Liver (tissue), 7 donors: ENCODE measurements at regions not wholly inside any gene's neighbourhood (a gene's known extent, or its start where the extent isn't known, plus 50 kb on each side); places are given as distances from the start of the nearest gene placed in this dataset.
A peak's percentile ranks its signal among the peaks of the same experiment; 100 is the strongest.

Experiments
- DNase-seq: peaks from one replicate; pipeline ENCODE4 v3.0.0-alpha.2; 2017; ENCODE audit warnings: low spot score
- H3K27ac ChIP-seq, 2 donors: one replicate each; pipeline ENCODE4 v1.7.0; 2013; ENCODE audit warnings: inconsistent platforms in 2 of 2, low read length in 2 of 2, control low read depth in 1 of 2, low read depth in 1 of 2, mild to moderate bottlenecking in 1 of 2
- H3K27me3 ChIP-seq, 4 donors: one replicate each; pipeline versions ENCODE4 v1.6.1 to v1.7.0; 2013; ENCODE audit warnings: low read length in 3 of 4, inconsistent platforms in 1 of 4, mild to moderate bottlenecking in 1 of 4, moderate library complexity in 1 of 4; ENCODE audit not compliant: control insufficient read depth in 4 of 4, insufficient read depth in 4 of 4
- H3K36me3 ChIP-seq, 4 donors: one replicate each; pipeline versions ENCODE4 v1.6.1 to v1.7.0; 2013; ENCODE audit warnings: low read length in 3 of 4, mild to moderate bottlenecking in 3 of 4, low read depth in 1 of 4, moderate library complexity in 1 of 4; ENCODE audit not compliant: control insufficient read depth in 4 of 4, insufficient read depth in 3 of 4
- H3K4me1 ChIP-seq, 4 donors: one replicate each; pipeline versions ENCODE4 v1.6.1 to v1.7.0; 2013; ENCODE audit warnings: low read length in 3 of 4, mild to moderate bottlenecking in 3 of 4, moderate library complexity in 1 of 4; ENCODE audit not compliant: control insufficient read depth in 4 of 4, insufficient read depth in 4 of 4
- H3K4me3 ChIP-seq, 3 donors: one replicate each; pipeline versions ENCODE4 v1.6.1 to v1.7.0; 2013; ENCODE audit warnings: low read length in 3 of 3, control low read depth in 1 of 3, low read depth in 1 of 3, mild to moderate bottlenecking in 1 of 3
- H3K9ac ChIP-seq, 2 donors: one replicate each; pipeline ENCODE4 v1.7.0; 2013; ENCODE audit warnings: low read length in 2 of 2, mild to moderate bottlenecking in 2 of 2, moderate library complexity in 2 of 2, control low read depth in 1 of 2, low read depth in 1 of 2
- H3K9me3 ChIP-seq, 4 donors: one replicate each; pipeline versions ENCODE4 v1.6.1 to v1.7.0; 2013; ENCODE audit warnings: low read length in 3 of 4; ENCODE audit not compliant: control insufficient read depth in 4 of 4
- ATF3 ChIP-seq: IDR thresholded peaks from 2 replicates; pipeline ENCODE4 v1.6.1; 2016; ENCODE audit warnings: antibody characterized with exemption
- EGR1 ChIP-seq, 2 donors: IDR thresholded peaks; 2 replicates each; pipeline ENCODE4 v1.6.1; 2016 to 2018; ENCODE audit warnings: antibody characterized with exemption in 2 of 2, low read depth in 2 of 2
- FOXA1 ChIP-seq: IDR thresholded peaks from 2 replicates; pipeline ENCODE4 v1.6.1; 2016; ENCODE audit warnings: antibody characterized with exemption
- FOXA2 ChIP-seq: IDR thresholded peaks from 2 replicates; pipeline ENCODE4 v1.6.1; 2016; ENCODE audit warnings: antibody characterized with exemption
- GABPA ChIP-seq, 2 donors: IDR thresholded peaks in 1 of 2; conservative IDR thresholded peaks in 1 of 2; 2 replicates each; pipeline ENCODE4 v1.6.1; 2016; ENCODE audit warnings: antibody characterized with exemption in 2 of 2, mild to moderate bottlenecking in 1 of 2, moderate library complexity in 1 of 2
- HNF4A ChIP-seq, 2 donors: conservative IDR thresholded peaks; 2 replicates each; pipeline ENCODE4 v1.6.1; 2016; ENCODE audit warnings: antibody characterized with exemption in 2 of 2, mild to moderate bottlenecking in 2 of 2
- HNF4G ChIP-seq: IDR thresholded peaks from 2 replicates; pipeline ENCODE4 v1.6.1; 2016; ENCODE audit warnings: antibody characterized with exemption
- JUND ChIP-seq, 2 donors: IDR thresholded peaks; 2 replicates each; pipeline ENCODE4 v1.6.1; 2016; ENCODE audit warnings: antibody characterized with exemption in 2 of 2
- MAX ChIP-seq: IDR thresholded peaks from 2 replicates; pipeline ENCODE4 v1.6.1; 2016; ENCODE audit warnings: antibody characterized with exemption
- NR2F2 ChIP-seq: IDR thresholded peaks from 2 replicates; pipeline ENCODE4 v1.6.1; 2016; ENCODE audit warnings: antibody characterized with exemption
- RAD21 ChIP-seq, 2 donors: IDR thresholded peaks; 2 replicates each; pipeline ENCODE4 v1.6.1; 2016; ENCODE audit warnings: antibody characterized with exemption in 2 of 2, mild to moderate bottlenecking in 2 of 2
- REST ChIP-seq: IDR thresholded peaks from 2 replicates; pipeline ENCODE4 v1.6.1; 2016; ENCODE audit warnings: antibody characterized with exemption, mild to moderate bottlenecking
- RXRA ChIP-seq, 2 donors: IDR thresholded peaks; 2 replicates each; pipeline ENCODE4 v1.6.1; 2017 to 2018; ENCODE audit warnings: antibody characterized with exemption in 2 of 2, mild to moderate bottlenecking in 1 of 2
- SP1 ChIP-seq: IDR thresholded peaks from 2 replicates; pipeline ENCODE4 v1.6.1; 2018; ENCODE audit warnings: antibody characterized with exemption, mild to moderate bottlenecking
- TAF1 ChIP-seq: conservative IDR thresholded peaks from 2 replicates; pipeline ENCODE4 v1.6.1; 2016; ENCODE audit warnings: antibody characterized with exemption, mild to moderate bottlenecking
- YY1 ChIP-seq: IDR thresholded peaks from 2 replicates; pipeline ENCODE4 v1.6.1; 2016; ENCODE audit warnings: antibody characterized with exemption, mild to moderate bottlenecking
- ZBTB33 ChIP-seq: IDR thresholded peaks from 2 replicates; pipeline ENCODE4 v1.6.1; 2016; ENCODE audit warnings: antibody characterized with exemption
- WGBS: extraction: QIAGEN DNeasy Blood & Tissue Kit; methylation state at CpG from one replicate; pipeline ENCODE4 v1.1.7; 2013; 5-methylcytosine and 5-hydroxymethylcytosine counted together
- donor health status: healthy.
- donor health status: healthy.
- donor health status: healthy.
- donor health status: healthy.

GRCh38 chr7:36019538-36019937 is 133.5 kb upstream of the EEPD1 start (continued):
- TF ChIP-seq ZBTB33 = no peak

GRCh38 chr7:36019980-36020379 is 133.1 kb upstream of the EEPD1 start:
- H3K27ac ChIP-seq = no peak overlapping the region
- no peak overlapping the region for H3K4me3 ChIP-seq
- TF ChIP-seq FOXA1 (no peak), TAF1 (no peak), EGR1 (IDR thresholded peaks at IDR 0.05; ENCODE audit: low read depth in 2 of 2) (no peak)
- no peak overlapping the region for H3K9ac ChIP-seq
- no peaks in the 10 kb centered on the region for H3K9me3 ChIP-seq
- H3K27me3 ChIP-seq = no peaks in the 10 kb centered on the region
- no peaks in the 10 kb centered on the region for H3K36me3 ChIP-seq
- WGBS = 92% methylated on average over 7 of the region's 7 CpGs
- H3K4me1 ChIP-seq = no peaks in the 10 kb centered on the region
- DNase-seq = no peak

GRCh38 chr7:36021367-36021766 is 131.7 kb upstream of the EEPD1 start:
- no peak overlapping the region for H3K27ac ChIP-seq
- WGBS = 78% methylated on average over 5 of the region's 5 CpGs
- no peaks in the 10 kb centered on the region for H3K4me1 ChIP-seq

GRCh38 chr7:36021917-36022550 is 131.0 kb upstream of the EEPD1 start:
- Histone ChIP-seq H3K27ac (no peak overlapping the region), H3K36me3 (no peaks in the 10 kb centered on the region), H3K4me1 (no peaks in the 10 kb centered on the region), H3K4me3 (no peak overlapping the region), H3K9ac (no peak overlapping the region), H3K9me3 (no peaks in the 10 kb centered on the region), H3K27me3 (no peaks in the 10 kb centered on the region)
- 92% methylated on average over 11 of the region's 11 CpGs for WGBS
- DNase-seq = no peak
- TF ChIP-seq HNF4A (conservative IDR thresholded peaks at IDR 0.05) (no peak), SP1 (no peak), YY1 (no peak), REST (no peak), NR2F2 (no peak), RAD21 (IDR thresholded peaks at IDR 0.05) (no peak), RXRA (IDR thresholded peaks at IDR 0.05) (no peak), GABPA (IDR thresholded peaks at IDR 0.05 in 1 of 2, conservative IDR thresholded peaks at IDR 0.05 in 1 of 2) (no peak), ZBTB33 (no peak), MAX (no peak), ATF3 (no peak), EGR1 (IDR thresholded peaks at IDR 0.05; ENCODE audit: low read depth in 2 of 2) (no peak), HNF4G (no peak), TAF1 (no peak), JUND (IDR thresholded peaks at IDR 0.05) (no peak), FOXA1 (no peak), FOXA2 (no peak)

More at GRCh38 chr7:36021367-36021766, 131.7 kb upstream of the EEPD1 start:
- no peaks in the 10 kb centered on the region for H3K27me3 ChIP-seq
- H3K9me3 ChIP-seq = no peaks in the 10 kb centered on the region
- H3K9ac ChIP-seq = no peak overlapping the region
- H3K4me3 ChIP-seq = no peak overlapping the region
- DNase-seq = no peak
- no peaks in the 10 kb centered on the region for H3K36me3 ChIP-seq
- TF ChIP-seq GABPA (IDR thresholded peaks at IDR 0.05 in 1 of 2, conservative IDR thresholded peaks at IDR 0.05 in 1 of 2) (no peak), RAD21 (IDR thresholded peaks at IDR 0.05) (peak in 1 of 2 donors; percentile 56)
